HT-29 (cell line): ENCODE measurements at regions not wholly inside any gene's neighbourhood (a gene's known extent, or its start where the extent isn't known, plus 50 kb on each side); places are given as distances from the start of the nearest gene placed in this dataset.

Source experiments
- DNase-seq: peaks from one replicate; pipeline ENCODE4 v3.0.0-alpha.2; 2015; ENCODE audit warnings: low spot score

DNA sequence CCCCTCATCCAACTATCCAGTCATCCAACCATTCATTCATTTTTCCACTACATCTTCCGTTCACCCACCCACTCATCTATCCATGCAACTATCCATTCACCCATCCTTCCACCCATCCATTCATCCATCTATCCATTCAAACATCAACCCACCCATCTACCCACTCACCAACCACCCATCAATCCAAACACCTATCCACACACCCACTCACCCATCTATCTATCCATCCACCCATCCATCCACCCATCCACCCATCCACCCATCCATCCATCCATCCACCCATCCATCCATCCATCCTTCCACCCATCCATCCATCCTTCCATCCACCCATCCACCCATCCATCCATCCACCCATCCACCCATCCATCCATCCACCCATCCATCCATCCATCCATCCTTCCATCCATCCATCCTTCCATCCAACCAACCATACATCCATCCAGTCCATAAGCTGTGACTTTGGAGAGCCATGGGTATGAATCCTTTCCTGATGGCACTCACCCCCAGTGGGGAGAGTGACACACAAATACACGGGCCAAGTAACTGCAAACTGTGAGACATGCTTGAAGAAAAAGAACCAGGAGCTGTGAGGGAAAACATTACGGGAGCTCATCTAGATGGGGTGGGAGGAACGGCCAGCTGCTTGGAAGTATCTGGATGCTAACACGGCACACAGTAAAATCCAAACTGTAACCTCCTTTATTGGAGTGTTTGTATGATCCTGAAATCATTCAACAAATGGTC is 100.0 kb upstream of the TNRC6C start:
- no peak for DNase-seq

DNA sequence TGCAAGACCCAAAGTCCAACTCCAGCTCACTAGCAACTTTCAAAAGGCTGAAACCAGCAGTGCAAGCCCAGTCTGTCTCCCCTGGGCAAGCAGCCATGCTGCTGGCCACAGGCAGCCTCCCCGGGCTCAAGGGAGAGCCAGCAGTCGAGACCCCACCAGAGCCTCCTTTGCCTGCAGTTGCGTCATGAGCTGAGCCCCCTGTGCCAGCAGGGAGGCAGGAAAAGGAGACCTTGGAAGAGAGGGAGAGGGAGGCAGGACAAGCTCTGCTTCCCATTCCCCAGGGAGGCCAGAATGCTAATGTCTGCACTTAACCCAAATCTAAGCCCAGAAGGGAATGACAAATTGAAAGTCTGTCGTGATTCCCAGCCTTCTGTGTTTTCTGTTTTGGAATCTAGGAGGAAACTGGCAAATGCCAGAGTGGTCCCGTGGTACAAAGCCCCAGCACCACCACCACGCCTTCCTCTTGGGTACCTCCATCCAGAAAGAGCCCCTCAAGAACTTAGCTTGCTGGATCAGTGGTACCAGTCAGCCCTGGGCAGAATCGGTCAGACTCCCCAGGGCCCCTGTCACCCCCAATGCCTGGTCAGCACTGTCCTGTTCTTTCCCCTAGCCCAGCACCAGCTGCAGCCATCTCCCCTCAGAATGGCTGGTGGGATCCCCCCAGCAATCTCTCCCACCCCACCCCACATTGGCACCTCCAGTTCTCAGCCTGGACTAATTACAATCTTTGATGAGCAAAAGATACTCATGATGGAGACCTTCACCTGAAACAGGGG is 99.3 kb upstream of the TNRC6C start:
- no peak for DNase-seq

DNA sequence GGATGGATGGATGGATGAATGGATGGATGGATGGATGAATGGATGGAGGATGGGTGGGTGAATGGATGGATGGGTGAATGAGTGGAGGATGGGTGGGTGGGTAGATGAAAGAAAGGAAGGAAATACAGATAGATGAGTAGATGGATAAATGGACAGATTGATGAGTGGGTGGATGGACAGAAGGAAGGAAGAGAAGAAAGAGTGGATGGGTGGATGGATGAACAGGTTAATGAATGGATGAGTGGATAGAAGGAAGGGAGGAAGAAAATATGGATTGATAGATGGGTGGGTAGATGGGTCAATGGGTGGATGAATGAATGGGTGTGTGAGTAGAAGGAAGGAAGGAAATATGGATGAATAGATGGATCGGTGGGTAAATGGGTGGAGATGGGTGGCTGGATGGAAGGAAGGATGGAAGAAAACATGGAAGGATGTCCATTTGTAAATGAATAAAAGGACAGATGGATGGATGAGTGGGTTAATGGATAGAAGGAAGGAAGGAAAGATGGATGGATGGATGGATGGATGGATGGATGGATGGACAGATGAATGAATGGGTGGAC is 97.3 kb upstream of the TNRC6C start:
- DNase-seq, result no peak

DNA sequence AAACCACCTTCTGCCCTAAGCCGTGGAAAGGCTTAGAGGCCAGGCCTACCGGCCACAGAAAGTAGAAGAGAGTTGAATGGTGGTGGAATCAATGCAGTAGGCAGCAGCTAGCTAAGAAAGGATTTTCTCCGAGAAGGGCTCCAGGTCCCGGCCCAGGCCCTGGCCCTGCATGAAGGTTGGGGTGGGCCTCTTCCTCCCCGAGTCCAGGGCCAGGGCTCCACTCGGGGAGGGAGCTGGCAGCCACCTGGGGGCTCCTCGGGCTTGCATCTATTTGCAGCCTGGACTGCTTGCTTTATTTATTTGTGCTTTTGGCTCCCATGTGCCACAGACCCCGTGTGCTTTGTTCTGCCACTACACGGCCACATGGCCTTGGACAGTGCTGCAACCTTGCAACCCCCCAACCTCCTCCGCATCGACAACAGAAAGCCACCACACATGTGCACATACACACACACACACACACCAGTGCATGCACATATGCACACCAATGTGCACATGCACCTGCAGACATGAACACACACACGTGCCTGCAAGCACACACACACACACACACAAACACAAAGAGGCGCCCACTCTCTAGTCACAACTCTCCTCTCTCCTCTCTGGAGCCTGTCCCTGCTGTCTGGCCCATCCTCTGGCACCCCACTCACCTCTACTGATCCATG is 96.4 kb upstream of the TNRC6C start:
- DNase-seq, result no peak

DNA sequence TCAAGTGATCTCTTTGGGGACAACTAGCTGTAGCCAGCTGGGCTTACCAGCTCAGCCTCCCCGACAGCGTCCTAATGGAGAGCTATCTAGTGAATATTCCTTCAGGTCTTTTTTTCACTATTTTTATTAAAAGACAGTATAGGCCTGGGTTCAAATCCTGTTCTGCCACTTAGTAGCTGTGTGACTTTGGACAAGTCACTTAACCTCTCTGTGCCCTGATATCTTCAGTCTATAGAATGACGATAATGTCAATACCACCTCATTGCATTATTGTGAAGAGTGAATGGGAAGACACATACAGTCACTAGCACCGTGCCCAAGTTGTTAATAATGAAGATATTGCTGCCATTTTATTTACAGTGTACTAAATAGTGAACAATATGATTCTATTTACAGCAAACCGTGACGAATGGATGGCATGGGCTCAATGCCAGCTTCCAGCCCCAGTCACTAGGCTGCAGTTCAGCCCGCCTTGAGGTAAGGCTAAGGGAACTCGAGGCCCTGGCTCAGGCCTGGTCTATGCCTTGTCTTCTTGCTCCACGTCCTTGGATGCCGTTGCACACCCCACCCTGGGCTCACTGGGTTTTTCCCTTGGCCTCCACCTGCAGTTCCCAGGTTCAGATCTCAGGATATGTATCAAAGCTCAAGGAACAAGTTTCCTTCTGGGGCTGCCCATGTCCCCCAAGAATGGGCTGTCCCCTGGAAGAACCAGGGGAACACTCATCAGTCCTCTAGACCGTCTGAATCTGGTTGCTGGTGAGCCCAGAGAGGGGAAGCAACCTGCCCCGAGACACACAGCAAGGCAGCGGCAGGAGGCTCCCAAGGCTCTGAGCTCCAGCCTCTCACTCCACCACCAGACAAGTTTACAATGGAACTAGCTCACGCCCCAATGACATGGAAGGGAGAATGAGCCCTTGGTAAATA is 95.4 kb upstream of the TNRC6C start:
- peak; percentile 25 for DNase-seq

DNA sequence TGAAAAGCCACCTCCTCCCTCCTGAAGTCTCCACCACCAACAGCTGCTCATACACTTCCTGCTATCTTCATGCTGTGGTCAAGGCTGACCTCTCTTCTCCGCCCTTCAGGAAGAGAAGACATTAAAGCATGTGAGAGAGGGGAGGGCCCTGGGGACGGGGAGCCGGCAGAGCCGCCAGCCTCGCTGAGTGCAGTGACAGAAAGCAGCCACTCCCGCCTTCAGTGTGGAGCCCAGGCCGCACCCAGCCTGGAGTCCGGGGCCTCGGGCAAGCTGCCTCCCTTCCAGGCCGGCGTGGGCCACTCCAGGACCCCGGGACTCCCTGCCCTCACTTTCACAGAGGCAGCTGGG is 94.7 kb upstream of the TNRC6C start:
- DNase-seq, result no peak

DNA sequence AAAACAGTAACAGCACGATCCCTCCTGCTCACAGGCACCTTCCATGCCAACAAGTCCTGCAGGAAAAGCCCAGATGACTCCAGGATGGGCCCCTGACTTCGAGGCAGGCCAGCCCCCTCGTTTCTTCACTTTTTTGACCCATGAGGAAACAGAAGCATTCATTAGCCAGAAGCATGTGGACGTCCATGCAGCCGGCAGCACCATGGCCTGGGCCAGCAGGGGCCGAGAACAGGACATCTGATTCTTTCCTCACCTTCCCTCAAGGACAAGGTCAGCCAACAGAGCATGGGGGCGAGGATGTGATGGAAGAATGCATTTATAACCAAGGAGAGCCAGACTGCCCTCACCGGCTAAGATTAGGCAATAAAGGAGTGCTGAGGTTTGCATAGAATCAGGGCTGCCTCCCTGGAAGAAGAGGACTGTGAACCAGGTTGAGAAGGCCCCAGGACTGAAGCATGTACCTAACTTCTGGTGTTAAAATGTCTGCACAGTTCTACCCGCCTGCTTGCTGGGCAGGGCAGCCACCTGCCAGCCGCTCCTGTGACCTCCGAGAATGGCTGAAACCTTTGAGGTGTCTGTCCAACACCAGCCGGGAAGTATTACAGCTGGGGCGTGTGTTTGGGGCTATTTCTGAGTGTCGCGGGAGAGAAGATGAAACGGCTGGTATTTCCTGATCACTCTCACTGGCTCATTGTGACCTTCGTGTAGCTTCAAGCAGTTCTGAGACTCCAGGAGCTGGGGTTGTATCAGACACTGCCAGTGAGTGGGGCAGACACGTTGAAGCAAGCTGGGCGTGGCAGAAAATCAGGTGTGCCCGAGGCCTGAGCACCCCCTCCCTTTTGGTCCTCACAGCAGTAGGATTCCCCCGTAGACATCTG is 94.0 kb upstream of the TNRC6C start:
- DNase-seq, result no peak

DNA sequence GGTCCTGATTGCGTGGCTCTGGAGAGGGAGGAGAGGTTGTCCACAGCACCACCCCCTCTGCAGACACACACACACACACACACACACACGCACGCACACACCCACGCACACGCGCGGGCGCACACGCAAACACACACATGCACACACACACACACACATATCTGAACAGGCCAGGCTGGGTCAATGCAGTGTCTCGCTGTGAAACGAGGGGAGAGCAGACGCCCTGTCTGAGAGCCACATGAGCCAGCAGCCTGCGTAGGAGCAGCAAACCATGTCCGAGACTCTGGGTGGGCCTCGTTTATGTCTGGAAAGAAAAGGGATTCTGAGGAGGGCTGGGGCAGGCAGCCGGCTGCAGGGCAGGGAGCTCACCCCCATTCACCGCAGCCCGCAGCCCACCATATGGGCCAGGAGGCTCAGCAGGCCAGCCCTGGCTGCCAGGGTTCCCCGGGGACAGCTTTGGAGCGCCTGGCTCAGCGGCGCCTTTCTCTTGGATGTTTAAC is 93.3 kb upstream of the TNRC6C start:
- no peak for DNase-seq

DNA sequence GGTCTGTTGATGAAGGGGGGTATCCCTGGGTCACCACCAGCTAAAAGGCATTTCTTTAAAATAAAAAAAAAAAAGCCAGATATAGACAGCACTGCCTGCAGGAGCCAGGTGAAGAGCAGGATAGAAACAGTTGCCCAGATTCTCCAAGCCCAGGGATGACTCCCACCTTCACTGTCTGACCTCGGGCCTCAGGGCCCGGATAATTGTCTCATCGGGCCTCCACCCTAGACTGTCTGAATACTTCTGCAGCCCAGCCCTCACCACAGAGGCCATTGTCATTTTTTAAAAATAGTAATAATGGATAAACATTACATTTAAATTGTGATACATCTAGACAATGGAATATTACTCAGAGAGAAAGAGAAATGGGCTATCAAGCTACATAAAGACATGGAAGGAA is 92.8 kb upstream of the TNRC6C start:
- DNase-seq, result no peak

DNA sequence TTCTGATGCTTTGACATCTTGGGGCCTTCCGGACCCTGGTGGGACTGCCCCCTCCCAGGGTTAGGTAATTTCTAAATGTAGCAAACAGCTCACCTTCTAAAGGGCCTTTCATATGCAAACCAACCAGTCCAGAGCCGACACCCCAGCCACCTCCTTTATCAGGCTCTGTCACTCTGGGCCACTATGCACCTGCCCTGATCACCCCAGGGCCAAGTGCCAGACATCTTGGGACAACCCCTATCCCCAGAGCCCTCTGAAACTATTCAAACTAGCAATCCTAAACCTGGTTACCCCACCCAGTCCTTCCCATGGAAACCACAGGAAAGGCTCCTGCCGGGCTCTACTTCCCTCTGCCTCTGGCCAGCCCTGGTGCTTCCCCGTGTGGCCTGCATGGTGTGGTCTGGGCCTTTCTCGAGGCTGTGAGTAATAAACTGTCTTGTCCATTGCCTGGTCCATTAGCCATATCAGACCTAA is 91.2 kb upstream of the TNRC6C start:
- DNase-seq, result no peak

DNA sequence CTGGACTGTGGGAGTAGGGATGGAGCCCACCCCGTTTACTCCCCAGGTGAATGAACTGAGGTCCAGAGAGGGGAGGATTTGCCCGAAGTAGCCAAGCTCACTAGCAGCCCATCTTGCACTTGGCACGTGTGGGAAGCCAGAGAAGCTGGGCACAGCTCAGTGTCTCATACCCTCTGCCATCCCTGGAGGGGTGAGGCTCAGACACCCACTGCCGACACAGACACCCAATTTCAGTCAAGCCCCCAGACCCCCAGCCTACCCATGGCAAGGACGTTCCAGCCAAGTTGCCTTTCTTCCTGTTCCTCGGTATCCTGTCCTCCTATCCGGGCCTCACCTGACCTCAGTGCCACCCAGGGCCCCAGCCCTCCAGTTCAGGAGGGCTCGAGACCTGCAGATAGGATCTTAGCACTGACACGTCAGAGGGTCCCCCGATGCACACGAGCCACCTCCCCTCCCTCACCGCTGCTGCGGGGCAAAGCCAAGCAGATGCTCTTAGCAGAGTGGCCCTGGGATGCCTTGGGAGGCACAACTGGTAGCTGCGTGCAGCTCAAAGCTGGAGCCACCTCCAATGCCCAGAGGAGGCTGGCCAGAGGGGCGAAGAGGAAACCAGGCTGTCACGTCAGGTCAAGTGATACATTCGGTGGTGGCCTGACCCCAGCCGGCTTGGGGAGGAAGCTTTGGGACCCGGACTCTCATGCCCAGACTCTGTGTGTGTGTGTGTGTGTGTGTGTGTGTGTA is 90.4 kb upstream of the TNRC6C start:
- no peak for DNase-seq

DNA sequence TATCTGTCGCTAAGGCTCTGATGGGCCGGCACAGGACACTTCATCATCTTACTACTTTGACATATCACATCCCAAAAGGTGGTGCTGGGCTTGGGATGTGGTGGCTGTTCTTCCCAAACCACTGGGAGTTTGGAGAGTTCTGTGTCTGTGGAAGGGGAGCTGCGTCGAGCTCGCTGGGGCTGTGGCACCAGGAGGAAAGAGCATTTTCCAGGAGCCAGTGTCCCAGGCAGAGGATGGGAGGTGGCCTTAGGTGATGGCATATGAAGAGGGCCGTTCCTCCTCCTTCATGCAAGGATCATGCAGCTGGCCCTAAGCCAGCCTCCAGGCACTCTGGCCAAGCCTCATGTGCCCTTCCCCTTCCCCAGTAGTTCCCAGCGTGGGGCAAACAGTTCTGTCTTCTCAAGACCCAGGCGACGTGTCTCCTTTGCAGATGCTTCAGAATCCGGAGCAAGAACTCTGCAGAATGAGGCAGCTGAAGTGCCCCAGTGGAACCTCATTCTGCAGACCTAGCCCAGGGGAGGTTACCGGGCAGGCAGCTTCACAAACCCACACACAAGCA is 89.4 kb upstream of the TNRC6C start:
- DNase-seq, result no peak

DNA sequence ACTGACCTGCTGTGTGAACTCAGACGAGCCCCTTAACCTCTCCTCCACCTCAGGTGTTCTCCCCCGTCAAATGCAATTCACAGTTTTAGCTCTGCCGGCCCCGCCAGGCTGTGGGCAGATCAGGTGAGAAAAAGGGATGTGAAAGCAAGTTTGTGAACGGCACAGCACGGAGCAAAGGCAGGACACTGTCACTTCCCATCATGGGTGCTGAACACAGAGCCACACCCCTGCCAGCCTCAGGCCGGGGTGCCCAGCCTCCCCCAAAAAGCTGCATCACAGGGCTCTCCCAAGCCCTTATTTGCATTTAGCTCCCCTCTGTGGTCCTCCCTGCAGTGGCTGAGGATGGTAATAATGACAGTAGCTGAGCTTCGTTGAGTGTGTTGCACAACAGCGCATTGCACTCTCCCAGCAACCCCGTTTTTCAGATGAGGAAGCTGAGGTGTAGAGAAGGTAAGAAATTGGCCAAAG is 88.8 kb upstream of the TNRC6C start:
- DNase-seq, result no peak

DNA sequence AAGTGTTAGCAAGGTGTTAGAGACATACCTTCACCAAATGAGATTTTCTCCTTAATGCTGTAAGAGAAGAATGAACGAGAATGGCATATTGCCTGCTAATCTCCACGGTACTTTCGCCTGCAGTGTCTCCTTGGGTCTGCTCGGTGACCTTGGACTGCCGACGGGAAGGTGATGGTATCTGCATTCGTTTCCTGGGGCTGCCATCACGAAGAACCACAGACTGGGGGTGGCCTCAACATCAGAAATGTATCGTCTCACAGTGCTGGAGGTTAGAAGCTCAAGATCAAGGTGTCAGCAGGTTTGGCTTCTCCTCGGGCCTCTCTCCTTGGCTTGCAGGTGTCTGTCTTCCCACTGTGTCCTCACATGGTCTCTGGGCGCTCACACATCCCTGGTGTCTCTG is 86.3 kb upstream of the TNRC6C start:
- DNase-seq, result no peak

DNA sequence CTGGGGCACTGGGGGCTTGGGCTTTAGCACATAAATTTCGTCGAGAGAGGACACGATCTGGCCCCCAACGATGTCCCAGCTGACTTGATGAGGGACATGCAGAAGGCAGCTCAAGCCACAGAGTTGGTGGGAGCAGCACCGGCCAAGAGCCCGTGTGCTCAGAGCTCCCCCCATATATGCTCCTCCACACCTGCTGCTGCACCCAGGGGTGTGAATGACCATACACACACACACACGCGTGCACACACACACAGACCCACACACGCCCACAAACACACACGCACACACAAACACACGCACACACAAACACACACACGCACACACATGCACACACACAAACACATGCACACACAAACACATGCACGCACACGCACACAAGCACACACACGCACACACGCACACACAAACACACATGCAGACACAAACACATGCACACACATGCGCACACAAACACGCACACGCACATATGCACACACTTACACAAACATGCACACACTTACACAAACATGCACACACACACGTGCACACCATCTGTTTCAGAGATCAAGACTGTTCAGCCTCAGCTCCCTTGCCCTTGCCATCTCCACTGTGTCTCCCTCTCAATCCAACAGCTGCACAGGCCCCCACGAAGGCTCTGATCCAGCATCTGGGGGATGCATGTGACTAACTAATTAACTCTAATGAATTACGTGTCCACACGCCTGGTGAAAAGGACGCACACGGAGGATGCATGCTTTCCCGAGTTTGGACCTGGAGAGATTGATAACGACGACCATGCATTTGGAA is 85.6 kb upstream of the TNRC6C start:
- no peak for DNase-seq

DNA sequence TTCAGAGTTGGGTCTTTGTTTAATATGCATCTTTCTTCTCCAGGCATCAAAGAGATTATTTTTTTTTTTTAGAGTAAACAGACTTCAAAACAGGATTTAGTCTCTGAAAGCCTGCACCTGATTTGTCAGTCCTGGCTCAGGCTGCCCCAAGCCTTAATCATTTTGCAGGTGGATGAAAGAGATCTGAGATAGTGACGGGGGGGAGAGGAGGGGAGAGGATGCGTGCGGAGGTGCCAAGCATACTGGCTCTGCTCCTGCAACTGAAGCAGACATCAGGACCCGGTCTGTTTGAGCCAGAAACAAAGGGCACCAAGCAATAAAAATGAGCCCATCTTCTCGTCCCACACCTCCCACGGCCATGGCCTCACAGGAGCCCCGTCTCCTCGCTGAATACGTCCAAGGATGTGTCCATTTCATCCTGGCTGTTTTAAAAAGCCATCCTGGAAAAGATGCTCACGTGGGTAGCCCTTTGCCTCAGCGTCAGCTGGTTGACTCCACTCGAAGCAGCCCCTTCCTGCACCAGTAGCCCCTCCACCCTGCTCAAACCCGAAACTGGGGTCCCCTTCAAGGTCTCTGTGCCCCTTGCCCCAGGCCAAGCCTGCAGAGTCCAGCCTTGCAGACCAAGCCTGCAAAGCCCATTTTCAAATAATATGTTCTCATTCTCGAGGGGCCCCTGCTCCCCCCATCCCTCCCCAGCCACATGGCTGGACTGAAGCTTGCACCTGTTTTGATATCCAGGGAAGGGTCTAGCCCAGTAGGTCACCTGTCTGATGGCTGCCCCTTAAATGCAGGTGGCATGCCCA is 84.8 kb upstream of the TNRC6C start:
- DNase-seq, result no peak
